ENCODE measurements at regions not wholly inside any gene's neighbourhood (a gene's known extent, or its start where the extent isn't known, plus 50 kb on each side); places are given as distances from the start of the nearest gene placed in this dataset.

DNA sequence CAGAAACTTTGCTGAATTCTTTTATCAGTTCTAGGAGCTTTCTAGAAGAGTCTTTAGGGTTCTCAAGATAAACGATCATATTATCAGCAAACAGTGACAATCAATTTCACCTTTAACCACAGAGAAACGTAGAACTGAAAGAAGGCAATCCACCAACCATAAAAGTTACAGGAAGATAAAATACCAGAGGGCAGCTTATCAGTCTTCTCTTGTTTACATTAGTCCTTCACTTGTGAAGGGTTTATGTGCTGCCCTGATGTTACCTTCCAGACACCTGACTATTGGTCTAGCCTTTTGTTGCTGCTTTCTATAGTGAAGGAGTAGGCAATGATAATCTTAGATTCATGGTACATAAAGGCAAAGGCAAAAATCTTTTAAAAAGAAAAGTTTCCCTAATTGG lies 73.2 kb upstream of the EFCAB3 start:
- Histone ChIP-seq H3K27me3 (replicated peaks in 1 of 4; ENCODE audit: control extremely low read depth in 1 of 4, control insufficient read depth in 3 of 4, insufficient read depth in 4 of 4, low read length in 3 of 4) (peaks cover 0 to 13% (median 0%) of the 10 kb centered on the region in 4 experiments), H3K9ac (ENCODE audit: low read length) (no peak overlapping the region), H3K27ac (ENCODE audit: low read length in 2 of 2) (no peak overlapping the region), H3K4me2 (replicated peaks; ENCODE audit: low read depth, low read length, poor library complexity, severe bottlenecking) (no peak overlapping the region), H3K36me3 (replicated peaks in 1 of 2; ENCODE audit: control extremely low read depth in 1 of 2, control insufficient read depth in 1 of 2, extremely low read depth in 1 of 2, insufficient read depth in 2 of 2, low read length in 1 of 2) (no peaks in the 10 kb centered on the region), H3K9me3 (ENCODE audit: control extremely low read depth in 1 of 3, control insufficient read depth in 2 of 3, insufficient read depth in 1 of 3, low read length in 2 of 3) (peaks cover 0 to 1% (median 0%) of the 10 kb centered on the region in 3 donors), H4K20me1 (ENCODE audit: control insufficient read depth, insufficient read depth, low read length, poor library complexity, severe bottlenecking) (no peaks in the 10 kb centered on the region), H3K4me1 (ENCODE audit: control insufficient read depth in 2 of 2, insufficient read depth in 2 of 2, low read length in 2 of 2) (no peaks in the 10 kb centered on the region), H3K4me3 (ENCODE audit: control extremely low read depth in 1 of 5, extremely low read depth in 1 of 5, insufficient read depth in 1 of 5, low read depth in 2 of 5, low read length in 4 of 5) (no peak overlapping the region), H2AFZ (ENCODE audit: insufficient read depth, low read depth, low read length, poor library complexity, severe bottlenecking) (no peak overlapping the region), H3K79me2 (ENCODE audit: control insufficient read depth, insufficient read depth, low read length) (no peaks in the 10 kb centered on the region)
- ChIA-PET CTCF (no interaction called here), POLR2A (no interaction called here)
- WGBS (ENCODE audit: insufficient coverage), result no CpG with 5 or more reads among the region's 2 CpGs
- peaks cover 31% of the 10 kb centered on the region for H3K27me3 Mint-ChIP-seq
- DNase-seq, result no peak
- no peak overlapping the region for H3K4me3 Mint-ChIP-seq
- no peak for ATAC-seq (ENCODE audit: low read depth)
- no peak overlapping the region for H3K27ac Mint-ChIP-seq
- no peaks in the 10 kb centered on the region for H3K4me1 Mint-ChIP-seq
- TF ChIP-seq, protein P1, sequence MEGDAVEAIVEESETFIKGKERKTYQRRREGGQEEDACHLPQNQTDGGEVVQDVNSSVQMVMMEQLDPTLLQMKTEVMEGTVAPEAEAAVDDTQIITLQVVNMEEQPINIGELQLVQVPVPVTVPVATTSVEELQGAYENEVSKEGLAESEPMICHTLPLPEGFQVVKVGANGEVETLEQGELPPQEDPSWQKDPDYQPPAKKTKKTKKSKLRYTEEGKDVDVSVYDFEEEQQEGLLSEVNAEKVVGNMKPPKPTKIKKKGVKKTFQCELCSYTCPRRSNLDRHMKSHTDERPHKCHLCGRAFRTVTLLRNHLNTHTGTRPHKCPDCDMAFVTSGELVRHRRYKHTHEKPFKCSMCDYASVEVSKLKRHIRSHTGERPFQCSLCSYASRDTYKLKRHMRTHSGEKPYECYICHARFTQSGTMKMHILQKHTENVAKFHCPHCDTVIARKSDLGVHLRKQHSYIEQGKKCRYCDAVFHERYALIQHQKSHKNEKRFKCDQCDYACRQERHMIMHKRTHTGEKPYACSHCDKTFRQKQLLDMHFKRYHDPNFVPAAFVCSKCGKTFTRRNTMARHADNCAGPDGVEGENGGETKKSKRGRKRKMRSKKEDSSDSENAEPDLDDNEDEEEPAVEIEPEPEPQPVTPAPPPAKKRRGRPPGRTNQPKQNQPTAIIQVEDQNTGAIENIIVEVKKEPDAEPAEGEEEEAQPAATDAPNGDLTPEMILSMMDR (IDR thresholded peaks at IDR 0.05), result no peak
- no peak for TF ChIP-seq EZH2 (IDR thresholded peaks at IDR 0.05; ENCODE audit: borderline replicate concordance, insufficient read depth, low read depth, low read length, poor library complexity, severe bottlenecking)
- intact Hi-C loops (cut with micrococcal nuclease), result no loop called here
- peaks cover 4% of the 10 kb centered on the region for H3K9me3 Mint-ChIP-seq (ENCODE audit: insufficient read depth)

DNA sequence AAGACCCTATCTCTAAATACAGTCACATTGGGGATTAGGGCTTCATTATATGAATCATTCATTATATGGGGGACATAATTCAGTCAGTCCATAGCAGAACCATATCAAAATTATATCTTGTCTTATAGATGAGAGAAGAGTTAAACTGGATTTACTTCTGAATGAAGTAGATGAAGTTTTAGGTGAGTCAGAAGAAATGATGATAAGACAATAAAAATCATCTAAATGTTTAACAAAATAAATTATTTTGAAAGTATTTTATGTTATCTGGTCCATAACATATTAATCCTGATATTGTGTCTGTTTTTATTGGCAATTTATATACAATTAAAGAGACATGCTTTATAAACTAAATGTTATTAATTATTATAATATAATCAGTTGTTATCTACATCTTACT lies 76.9 kb upstream of the EFCAB3 start:
- peaks cover 0 to 9% (median 0%) of the 10 kb centered on the region in 4 experiments for H3K27me3 ChIP-seq (replicated peaks in 1 of 4; ENCODE audit: control extremely low read depth in 1 of 4, control insufficient read depth in 3 of 4, insufficient read depth in 4 of 4, low read length in 3 of 4)
- DNase-seq, result no peak
- peaks cover 4% of the 10 kb centered on the region for H3K9me3 Mint-ChIP-seq (ENCODE audit: insufficient read depth)
- intact Hi-C loops (cut with micrococcal nuclease), result no loop called here
- no peak overlapping the region for H3K4me3 ChIP-seq (ENCODE audit: control extremely low read depth in 1 of 5, extremely low read depth in 1 of 5, insufficient read depth in 1 of 5, low read depth in 2 of 5, low read length in 4 of 5)
- H3K9ac ChIP-seq (ENCODE audit: low read length), result no peak overlapping the region
- no peaks in the 10 kb centered on the region for H3K4me1 Mint-ChIP-seq
- POLR2A ChIA-PET, result no interaction called here
- H3K9me3 ChIP-seq (ENCODE audit: control extremely low read depth in 1 of 3, control insufficient read depth in 2 of 3, insufficient read depth in 1 of 3, low read length in 2 of 3), result peaks cover 0 to 5% (median 5%) of the 10 kb centered on the region in 3 donors
- no peak overlapping the region for H3K27ac ChIP-seq (ENCODE audit: low read length in 2 of 2)
- H3K4me1 ChIP-seq (ENCODE audit: control insufficient read depth in 2 of 2, insufficient read depth in 2 of 2, low read length in 2 of 2), result no peaks in the 10 kb centered on the region
- H3K27ac Mint-ChIP-seq, result no peak overlapping the region
- H3K36me3 ChIP-seq (replicated peaks in 1 of 2; ENCODE audit: control extremely low read depth in 1 of 2, control insufficient read depth in 1 of 2, extremely low read depth in 1 of 2, insufficient read depth in 2 of 2, low read length in 1 of 2), result no peaks in the 10 kb centered on the region
- TF ChIP-seq, protein P1 (IDR thresholded peaks at IDR 0.05), result no peak
- TF ChIP-seq EZH2 (IDR thresholded peaks at IDR 0.05; ENCODE audit: borderline replicate concordance, insufficient read depth, low read depth, low read length, poor library complexity, severe bottlenecking), result no peak
- no peak overlapping the region for H3K4me2 ChIP-seq (replicated peaks; ENCODE audit: low read depth, low read length, poor library complexity, severe bottlenecking)
- H2AFZ ChIP-seq (ENCODE audit: insufficient read depth, low read depth, low read length, poor library complexity, severe bottlenecking), result no peak overlapping the region
- CTCF ChIA-PET, result no interaction called here
- H4K20me1 ChIP-seq (ENCODE audit: control insufficient read depth, insufficient read depth, low read length, poor library complexity, severe bottlenecking), result no peaks in the 10 kb centered on the region
- ATAC-seq (ENCODE audit: low read depth), result no peak
- H3K79me2 ChIP-seq (ENCODE audit: control insufficient read depth, insufficient read depth, low read length), result no peaks in the 10 kb centered on the region
- H3K4me3 Mint-ChIP-seq, result no peak overlapping the region
- H3K27me3 Mint-ChIP-seq, result peaks cover 35% of the 10 kb centered on the region

Data from B cell (primary cell).